Psoas muscle (tissue), 7 donors: ENCODE measurements at regions not wholly inside any gene's neighbourhood (a gene's known extent, or its start where the extent isn't known, plus 50 kb on each side); places are given as distances from the start of the nearest gene placed in this dataset.
A peak's percentile ranks its signal among the peaks of the same experiment; 100 is the strongest.

Experiments
- ATAC-seq, 4 donors: fragments of 200-7000 bp; cut with Tn5 transposase; one replicate each; pipeline ENCODE4 v1.9.1; 2020; ENCODE audit warnings: moderate library complexity in 3 of 4, mild to moderate bottlenecking in 2 of 4
- DNase-seq, 2 donors: peaks; one replicate each; pipeline ENCODE4 v3.0.0-alpha.2; 2020
- H3K27ac ChIP-seq: fragments of 200-600 bp; one replicate; pipeline ENCODE4 v1.8.0; 2022
- H3K27me3 ChIP-seq, 3 donors: fragments of 200-600 bp in 1 of 3; one replicate each; pipeline versions ENCODE4 v1.6.1 to v1.8.0; 2013 to 2022; ENCODE audit warnings: low read length in 2 of 3, mild to moderate bottlenecking in 2 of 3, moderate library complexity in 1 of 3; ENCODE audit not compliant: insufficient read depth in 3 of 3
- H3K36me3 ChIP-seq, 2 donors: fragments of 200-600 bp in 1 of 2; one replicate each; pipeline versions ENCODE4 v1.6.1 to v1.8.0; 2013 to 2022; ENCODE audit warnings: low read depth in 1 of 2, mild to moderate bottlenecking in 1 of 2, moderate library complexity in 1 of 2; ENCODE audit not compliant: insufficient read depth in 1 of 2
- H3K4me1 ChIP-seq: fragments of 200-600 bp; one replicate; pipeline ENCODE4 v1.8.0; 2022
- H3K4me3 ChIP-seq: fragments of 200-600 bp; one replicate; pipeline ENCODE4 v1.8.0; 2022; ENCODE audit warnings: mild to moderate bottlenecking
- H3K9me3 ChIP-seq: fragments of 200-600 bp; one replicate; pipeline ENCODE4 v1.8.0; 2022
- WGBS, 3 donors: extraction: QIAGEN DNeasy Blood & Tissue Kit; methylation state at CpG; one replicate each; pipeline versions ENCODE4 v1.1.6 to v1.1.7; 2013; 5-methylcytosine and 5-hydroxymethylcytosine counted together
- intact Hi-C, 2 donors: fragments of 100-400 bp; cut with DNase I; formaldehyde crosslinking; loops; one replicate each; pipeline versions ENCODE4 v1.11.0 to v1.14.2; 2022
- TF ChIP-seq, protein P1 (sequence below): fragments of 200-600 bp; IDR thresholded peaks from one replicate; pipeline ENCODE4 v1.8.0; 2022; ENCODE audit warnings: antibody characterized with exemption
- donor health status: healthy with polysubstance abuse.
- donor health status: DM: no; HTN: no; CAD: no; lungs with moderate emphysema.
- donor health status: Bipolar disorder and iron deficiency.
- donor health status: healthy.
- donor health status: DM: yes; HTN: yes; CAD: no.
- donor health status: DM: no; HTN: no; CAD: no.
- donor health status: DM: yes; HTN: yes; CAD: no.

DNA sequence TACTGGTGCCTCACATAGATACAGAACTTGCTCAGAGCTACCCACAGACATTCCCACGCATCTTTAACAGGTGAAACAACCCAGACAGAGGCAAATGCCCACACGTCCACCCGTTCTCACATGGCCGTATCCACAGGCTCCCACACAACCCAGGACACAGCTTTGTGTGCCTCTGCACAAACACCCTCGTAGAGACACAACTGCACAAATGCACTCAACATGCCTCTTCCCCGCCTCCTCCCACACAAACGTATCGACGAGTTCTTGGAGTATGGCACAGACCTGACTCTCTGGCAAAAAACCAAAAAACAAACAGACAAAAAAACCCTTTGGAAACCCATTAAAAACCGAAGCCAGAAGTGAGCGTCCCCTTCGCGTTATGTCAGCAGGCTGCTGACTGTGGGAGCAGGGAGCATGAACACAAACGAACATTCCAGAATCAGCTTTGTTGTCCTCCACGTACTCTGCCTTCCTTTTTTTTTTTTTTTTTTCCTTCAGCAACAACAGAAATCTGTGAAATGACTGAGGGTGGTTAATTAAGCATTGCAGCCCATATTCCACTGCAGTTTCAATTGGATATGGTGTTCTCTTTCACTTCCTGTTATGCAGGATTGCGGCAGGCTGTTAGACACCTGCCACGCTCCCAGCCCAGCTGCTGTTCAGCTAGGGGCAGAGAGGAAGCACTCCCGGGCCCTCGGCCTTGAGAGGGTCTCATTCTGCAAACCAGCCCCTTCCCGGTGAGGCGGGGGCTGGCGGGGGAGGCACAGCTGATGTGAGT lies 313.7 kb downstream of the MAF start:
- DNase-seq (peak; percentile 30 to 59), ATAC-seq (peak; percentile 69 to 84 (median 75))
- TF ChIP-seq, protein P1, sequence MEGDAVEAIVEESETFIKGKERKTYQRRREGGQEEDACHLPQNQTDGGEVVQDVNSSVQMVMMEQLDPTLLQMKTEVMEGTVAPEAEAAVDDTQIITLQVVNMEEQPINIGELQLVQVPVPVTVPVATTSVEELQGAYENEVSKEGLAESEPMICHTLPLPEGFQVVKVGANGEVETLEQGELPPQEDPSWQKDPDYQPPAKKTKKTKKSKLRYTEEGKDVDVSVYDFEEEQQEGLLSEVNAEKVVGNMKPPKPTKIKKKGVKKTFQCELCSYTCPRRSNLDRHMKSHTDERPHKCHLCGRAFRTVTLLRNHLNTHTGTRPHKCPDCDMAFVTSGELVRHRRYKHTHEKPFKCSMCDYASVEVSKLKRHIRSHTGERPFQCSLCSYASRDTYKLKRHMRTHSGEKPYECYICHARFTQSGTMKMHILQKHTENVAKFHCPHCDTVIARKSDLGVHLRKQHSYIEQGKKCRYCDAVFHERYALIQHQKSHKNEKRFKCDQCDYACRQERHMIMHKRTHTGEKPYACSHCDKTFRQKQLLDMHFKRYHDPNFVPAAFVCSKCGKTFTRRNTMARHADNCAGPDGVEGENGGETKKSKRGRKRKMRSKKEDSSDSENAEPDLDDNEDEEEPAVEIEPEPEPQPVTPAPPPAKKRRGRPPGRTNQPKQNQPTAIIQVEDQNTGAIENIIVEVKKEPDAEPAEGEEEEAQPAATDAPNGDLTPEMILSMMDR, result no peak
- H3K27ac ChIP-seq, result peak overlapping the region; percentile 59
- H3K36me3 ChIP-seq, result no peaks in the 10 kb centered on the region
- H3K9me3 ChIP-seq, result no peaks in the 10 kb centered on the region
- WGBS, 3 donors, result 11 to 22% (median 11%) methylated on average over 22 of the region's 22 CpGs
- intact Hi-C loops, result no loop called here
- H3K4me1 ChIP-seq, result peaks cover 27% of the 10 kb centered on the region
- H3K27me3 ChIP-seq, result no peaks in the 10 kb centered on the region
- H3K4me3 ChIP-seq, result peak overlapping the region; percentile 45

DNA sequence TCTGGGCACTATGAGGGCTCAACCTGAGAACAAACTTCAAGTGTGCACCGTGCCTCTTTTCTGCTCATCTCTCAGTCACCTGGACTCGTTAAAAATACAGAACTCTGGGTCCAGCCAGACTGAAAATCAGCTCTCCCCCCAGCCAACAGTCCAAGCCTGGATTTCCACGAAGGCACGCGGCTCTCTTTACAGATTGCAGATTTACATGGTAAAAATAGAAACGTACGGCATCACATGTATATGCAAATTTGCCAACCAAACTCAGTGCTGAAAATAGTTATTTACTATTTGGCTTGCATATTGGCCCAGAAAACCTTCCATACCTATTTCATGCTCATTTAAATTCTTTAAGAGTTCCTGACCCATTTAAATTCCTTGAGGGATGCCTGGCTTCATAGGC lies 315.8 kb downstream of the MAF start:
- DNase-seq (no peak), ATAC-seq (peak; percentile 48 to 84 (median 75))
- no peaks in the 10 kb centered on the region for H3K36me3 ChIP-seq
- H3K27me3 ChIP-seq, result no peaks in the 10 kb centered on the region
- no peak overlapping the region for H3K27ac ChIP-seq
- intact Hi-C loops, result no loop called here
- TF ChIP-seq, protein P1, result no peak
- H3K4me3 ChIP-seq, result no peak overlapping the region
- H3K4me1 ChIP-seq, result peaks cover 27% of the 10 kb centered on the region
- H3K9me3 ChIP-seq, result no peaks in the 10 kb centered on the region
- WGBS, 3 donors, result 15 to 37% (median 23%) methylated on average over 7 of the region's 7 CpGs

DNA sequence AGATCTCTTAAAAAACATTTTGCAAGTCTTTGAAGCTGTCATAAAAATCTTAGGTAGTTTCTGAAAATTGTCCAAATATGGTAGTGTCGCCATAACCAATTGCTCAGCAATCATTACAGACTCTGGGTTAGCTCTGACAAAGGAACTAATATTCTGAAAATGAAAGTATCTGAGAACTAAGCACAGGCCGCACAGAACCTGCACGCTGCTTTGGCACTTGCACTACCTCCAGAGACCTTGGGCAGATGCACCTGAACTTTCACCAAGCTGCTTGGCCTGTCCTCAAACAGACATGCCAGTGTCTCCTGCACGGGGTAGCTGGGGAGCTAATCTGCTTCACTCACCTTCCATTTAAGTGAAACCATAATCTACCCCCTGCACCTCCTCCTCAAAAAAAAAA lies 317.0 kb downstream of the MAF start:
- H3K4me3 ChIP-seq, result no peak overlapping the region
- H3K27ac ChIP-seq, result no peak overlapping the region
- peaks cover 27% of the 10 kb centered on the region for H3K4me1 ChIP-seq
- TF ChIP-seq, protein P1, result no peak
- 73 to 91% (median 75%) methylated on average over 4 of the region's 4 CpGs for WGBS, 3 donors
- no peak for ATAC-seq
- intact Hi-C loops, result no loop called here
- H3K9me3 ChIP-seq, result no peaks in the 10 kb centered on the region
- no peaks in the 10 kb centered on the region for H3K27me3 ChIP-seq
- no peaks in the 10 kb centered on the region for H3K36me3 ChIP-seq
- DNase-seq, result no peak

DNA sequence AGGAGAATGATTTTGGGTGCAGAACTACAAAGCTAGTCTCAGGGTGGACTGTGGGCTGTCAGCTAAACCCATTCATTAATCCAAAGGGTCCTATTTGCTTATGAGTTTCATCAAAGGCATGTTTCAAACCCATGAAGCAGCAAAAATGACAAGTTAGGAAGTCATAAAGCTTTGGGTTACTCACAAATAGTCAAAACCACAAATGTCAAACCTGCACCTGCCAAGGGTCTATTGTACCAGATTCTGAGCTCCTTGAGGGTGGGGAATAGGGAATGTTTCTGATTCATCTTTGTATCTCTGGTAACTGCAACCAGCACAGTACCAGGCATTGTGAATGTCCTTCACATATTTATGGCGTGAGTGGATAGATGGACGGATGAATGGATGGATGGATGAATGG lies 317.7 kb downstream of the MAF start:
- Histone ChIP-seq H3K9me3 (no peaks in the 10 kb centered on the region), H3K4me1 (peaks cover 27% of the 10 kb centered on the region), H3K27ac (no peak overlapping the region), H3K36me3 (no peaks in the 10 kb centered on the region), H3K4me3 (no peak overlapping the region), H3K27me3 (no peaks in the 10 kb centered on the region)
- no peak for DNase-seq
- intact Hi-C loops, result no loop called here
- TF ChIP-seq, protein P1, result no peak
- 95 to 96% (median 96%) methylated on average over 2 of the region's 2 CpGs for WGBS, 3 donors
- ATAC-seq, result no peak

DNA sequence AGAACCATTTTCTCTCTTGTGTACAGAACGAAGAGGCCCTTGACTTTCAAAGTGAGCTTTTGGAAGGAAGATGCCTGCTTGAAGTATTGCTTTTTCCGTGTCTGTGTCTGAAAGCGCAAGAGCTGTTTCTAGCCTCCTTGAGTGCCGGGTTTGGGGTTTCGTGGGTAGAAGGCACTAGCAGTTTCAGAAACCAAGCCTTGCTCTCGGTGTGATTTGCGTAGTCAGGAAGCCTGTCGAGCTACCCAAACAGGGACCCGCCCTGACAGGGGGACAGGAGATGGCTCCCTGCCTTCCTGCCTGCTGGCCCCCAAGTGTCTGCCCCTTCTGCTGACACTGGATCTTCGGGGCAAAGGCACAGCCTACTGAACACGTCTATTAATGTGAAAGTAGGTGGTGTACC lies 322.0 kb downstream of the MAF start:
- Histone ChIP-seq H3K4me3 (no peak overlapping the region), H3K36me3 (no peaks in the 10 kb centered on the region), H3K9me3 (no peaks in the 10 kb centered on the region), H3K27ac (no peak overlapping the region), H3K27me3 (no peaks in the 10 kb centered on the region), H3K4me1 (no peaks in the 10 kb centered on the region)
- DNase-seq (no peak), ATAC-seq (no peak)
- intact Hi-C loops, result no loop called here
- 84 to 89% (median 88%) methylated on average over 11 of the region's 11 CpGs for WGBS, 3 donors
- TF ChIP-seq, protein P1, result no peak
